Liver (tissue), 7 donors: ENCODE measurements at regions not wholly inside any gene's neighbourhood (a gene's known extent, or its start where the extent isn't known, plus 50 kb on each side); places are given as distances from the start of the nearest gene placed in this dataset.

Experiments used
- DNase-seq: peaks from one replicate; pipeline ENCODE4 v3.0.0-alpha.2; 2017; ENCODE audit warnings: low spot score
- H3K27ac ChIP-seq, 2 donors: one replicate each; pipeline ENCODE4 v1.7.0; 2013; ENCODE audit warnings: inconsistent platforms in 2 of 2, low read length in 2 of 2, control low read depth in 1 of 2, low read depth in 1 of 2, mild to moderate bottlenecking in 1 of 2
- H3K27me3 ChIP-seq, 4 donors: one replicate each; pipeline versions ENCODE4 v1.6.1 to v1.7.0; 2013; ENCODE audit warnings: low read length in 3 of 4, inconsistent platforms in 1 of 4, mild to moderate bottlenecking in 1 of 4, moderate library complexity in 1 of 4; ENCODE audit not compliant: control insufficient read depth in 4 of 4, insufficient read depth in 4 of 4
- H3K36me3 ChIP-seq, 4 donors: one replicate each; pipeline versions ENCODE4 v1.6.1 to v1.7.0; 2013; ENCODE audit warnings: low read length in 3 of 4, mild to moderate bottlenecking in 3 of 4, low read depth in 1 of 4, moderate library complexity in 1 of 4; ENCODE audit not compliant: control insufficient read depth in 4 of 4, insufficient read depth in 3 of 4
- H3K4me1 ChIP-seq, 4 donors: one replicate each; pipeline versions ENCODE4 v1.6.1 to v1.7.0; 2013; ENCODE audit warnings: low read length in 3 of 4, mild to moderate bottlenecking in 3 of 4, moderate library complexity in 1 of 4; ENCODE audit not compliant: control insufficient read depth in 4 of 4, insufficient read depth in 4 of 4
- H3K4me3 ChIP-seq, 3 donors: one replicate each; pipeline versions ENCODE4 v1.6.1 to v1.7.0; 2013; ENCODE audit warnings: low read length in 3 of 3, control low read depth in 1 of 3, low read depth in 1 of 3, mild to moderate bottlenecking in 1 of 3
- H3K9ac ChIP-seq, 2 donors: one replicate each; pipeline ENCODE4 v1.7.0; 2013; ENCODE audit warnings: low read length in 2 of 2, mild to moderate bottlenecking in 2 of 2, moderate library complexity in 2 of 2, control low read depth in 1 of 2, low read depth in 1 of 2
- H3K9me3 ChIP-seq, 4 donors: one replicate each; pipeline versions ENCODE4 v1.6.1 to v1.7.0; 2013; ENCODE audit warnings: low read length in 3 of 4; ENCODE audit not compliant: control insufficient read depth in 4 of 4
- ATF3 ChIP-seq: IDR thresholded peaks from 2 replicates; pipeline ENCODE4 v1.6.1; 2016; ENCODE audit warnings: antibody characterized with exemption
- EGR1 ChIP-seq, 2 donors: IDR thresholded peaks; 2 replicates each; pipeline ENCODE4 v1.6.1; 2016 to 2018; ENCODE audit warnings: antibody characterized with exemption in 2 of 2, low read depth in 2 of 2
- FOXA1 ChIP-seq: IDR thresholded peaks from 2 replicates; pipeline ENCODE4 v1.6.1; 2016; ENCODE audit warnings: antibody characterized with exemption
- FOXA2 ChIP-seq: IDR thresholded peaks from 2 replicates; pipeline ENCODE4 v1.6.1; 2016; ENCODE audit warnings: antibody characterized with exemption
- GABPA ChIP-seq, 2 donors: IDR thresholded peaks in 1 of 2; conservative IDR thresholded peaks in 1 of 2; 2 replicates each; pipeline ENCODE4 v1.6.1; 2016; ENCODE audit warnings: antibody characterized with exemption in 2 of 2, mild to moderate bottlenecking in 1 of 2, moderate library complexity in 1 of 2
- HNF4A ChIP-seq, 2 donors: conservative IDR thresholded peaks; 2 replicates each; pipeline ENCODE4 v1.6.1; 2016; ENCODE audit warnings: antibody characterized with exemption in 2 of 2, mild to moderate bottlenecking in 2 of 2
- HNF4G ChIP-seq: IDR thresholded peaks from 2 replicates; pipeline ENCODE4 v1.6.1; 2016; ENCODE audit warnings: antibody characterized with exemption
- JUND ChIP-seq, 2 donors: IDR thresholded peaks; 2 replicates each; pipeline ENCODE4 v1.6.1; 2016; ENCODE audit warnings: antibody characterized with exemption in 2 of 2
- MAX ChIP-seq: IDR thresholded peaks from 2 replicates; pipeline ENCODE4 v1.6.1; 2016; ENCODE audit warnings: antibody characterized with exemption
- NR2F2 ChIP-seq: IDR thresholded peaks from 2 replicates; pipeline ENCODE4 v1.6.1; 2016; ENCODE audit warnings: antibody characterized with exemption
- RAD21 ChIP-seq, 2 donors: IDR thresholded peaks; 2 replicates each; pipeline ENCODE4 v1.6.1; 2016; ENCODE audit warnings: antibody characterized with exemption in 2 of 2, mild to moderate bottlenecking in 2 of 2
- REST ChIP-seq: IDR thresholded peaks from 2 replicates; pipeline ENCODE4 v1.6.1; 2016; ENCODE audit warnings: antibody characterized with exemption, mild to moderate bottlenecking
- RXRA ChIP-seq, 2 donors: IDR thresholded peaks; 2 replicates each; pipeline ENCODE4 v1.6.1; 2017 to 2018; ENCODE audit warnings: antibody characterized with exemption in 2 of 2, mild to moderate bottlenecking in 1 of 2
- SP1 ChIP-seq: IDR thresholded peaks from 2 replicates; pipeline ENCODE4 v1.6.1; 2018; ENCODE audit warnings: antibody characterized with exemption, mild to moderate bottlenecking
- TAF1 ChIP-seq: conservative IDR thresholded peaks from 2 replicates; pipeline ENCODE4 v1.6.1; 2016; ENCODE audit warnings: antibody characterized with exemption, mild to moderate bottlenecking
- YY1 ChIP-seq: IDR thresholded peaks from 2 replicates; pipeline ENCODE4 v1.6.1; 2016; ENCODE audit warnings: antibody characterized with exemption, mild to moderate bottlenecking
- ZBTB33 ChIP-seq: IDR thresholded peaks from 2 replicates; pipeline ENCODE4 v1.6.1; 2016; ENCODE audit warnings: antibody characterized with exemption
- WGBS: extraction: QIAGEN DNeasy Blood & Tissue Kit; methylation state at CpG from one replicate; pipeline ENCODE4 v1.1.7; 2013; 5-methylcytosine and 5-hydroxymethylcytosine counted together
- donor health status: healthy.
- donor health status: healthy.
- donor health status: healthy.
- donor health status: healthy.

- TF ChIP-seq TAF1 = no peak
- no peak for TF ChIP-seq GABPA (IDR thresholded peaks at IDR 0.05 in 1 of 2, conservative IDR thresholded peaks at IDR 0.05 in 1 of 2)
- no peak for TF ChIP-seq HNF4A (conservative IDR thresholded peaks at IDR 0.05)
Measured at GRCh38 chr3:101142160-101142559, 148.9 kb upstream of the ABI3BP start (continued).

GRCh38 chr3:101141135-101141534 lies 147.9 kb upstream of the ABI3BP start:
- WGBS = 91% methylated on average over 1 of the region's 1 CpG
- TF ChIP-seq FOXA2 = no peak
- no peak for TF ChIP-seq MAX
- TF ChIP-seq SP1 = no peak
- no peak for TF ChIP-seq HNF4A (conservative IDR thresholded peaks at IDR 0.05)
- TF ChIP-seq JUND (IDR thresholded peaks at IDR 0.05) = no peak
- TF ChIP-seq ATF3 = no peak
- TF ChIP-seq NR2F2 = no peak
- no peak for TF ChIP-seq YY1
- TF ChIP-seq EGR1 (IDR thresholded peaks at IDR 0.05; ENCODE audit: low read depth in 2 of 2) = no peak
- no peak for TF ChIP-seq REST
- TF ChIP-seq FOXA1 = no peak
- no peak for TF ChIP-seq HNF4G
- TF ChIP-seq ZBTB33 = no peak
- TF ChIP-seq GABPA (IDR thresholded peaks at IDR 0.05 in 1 of 2, conservative IDR thresholded peaks at IDR 0.05 in 1 of 2) = no peak
- no peak for TF ChIP-seq TAF1

GRCh38 chr3:101138817-101139216 lies 145.6 kb upstream of the ABI3BP start:
- Histone ChIP-seq H3K27me3 (no peaks in the 10 kb centered on the region), H3K36me3 (no peaks in the 10 kb centered on the region), H3K4me3 (no peak overlapping the region), H3K9me3 (no peaks in the 10 kb centered on the region), H3K4me1 (no peaks in the 10 kb centered on the region), H3K9ac (no peak overlapping the region), H3K27ac (no peak overlapping the region)
- TF ChIP-seq RAD21 (IDR thresholded peaks at IDR 0.05) = no peak
- no peak for TF ChIP-seq RXRA (IDR thresholded peaks at IDR 0.05)
- TF ChIP-seq JUND (IDR thresholded peaks at IDR 0.05) = no peak
- TF ChIP-seq EGR1 (IDR thresholded peaks at IDR 0.05; ENCODE audit: low read depth in 2 of 2) = no peak
- TF ChIP-seq YY1 = no peak
- TF ChIP-seq FOXA1 = no peak
- WGBS = 70% methylated on average over 1 of the region's 1 CpG
- DNase-seq = no peak

More at GRCh38 chr3:101141135-101141534, 147.9 kb upstream of the ABI3BP start:
- Histone ChIP-seq H3K36me3 (no peaks in the 10 kb centered on the region), H3K4me1 (no peaks in the 10 kb centered on the region), H3K4me3 (no peak overlapping the region), H3K27ac (no peak overlapping the region), H3K9me3 (no peaks in the 10 kb centered on the region), H3K27me3 (no peaks in the 10 kb centered on the region), H3K9ac (no peak overlapping the region)
- no peak for DNase-seq
